CD14-positive monocyte (primary cell): ENCODE measurements at regions not wholly inside any gene's neighbourhood (a gene's known extent, or its start where the extent isn't known, plus 50 kb on each side); places are given as distances from the start of the nearest gene placed in this dataset.

Experiments
- DNase-seq, 3 donors: peaks; one replicate each; pipeline ENCODE4 v3.0.0-alpha.2; 2011 to 2022
- H2AFZ ChIP-seq: 2 replicates; pipeline ENCODE4 v1.6.0; 2012; ENCODE audit warnings: mild to moderate bottlenecking, low read depth, low read length, inconsistent platforms; ENCODE audit not compliant: insufficient read depth, poor library complexity, severe bottlenecking
- H3K27ac ChIP-seq, 2 donors: 1 replicate in 1 of 2; 2 replicates in 1 of 2; pipeline ENCODE4 v1.5.1; 2012 to 2013; ENCODE audit warnings: low read length in 2 of 2, control low read depth in 1 of 2, inconsistent platforms in 1 of 2, low read depth in 1 of 2, mild to moderate bottlenecking in 1 of 2
- H3K27me3 ChIP-seq, 2 donors: one replicate each; pipeline versions ENCODE4 v1.6.0 to v1.6.1; 2011 to 2013; ENCODE audit warnings: low read length in 2 of 2; ENCODE audit not compliant: control insufficient read depth in 2 of 2, insufficient read depth in 2 of 2
- H3K36me3 ChIP-seq, 2 donors: replicated peaks in 1 of 2; 1 replicate in 1 of 2; 2 replicates in 1 of 2; pipeline versions ENCODE4 v1.5.1 to v1.6.1; 2012 to 2013; ENCODE audit warnings: low read length in 2 of 2, control low read depth in 1 of 2, inconsistent platforms in 1 of 2, mild to moderate bottlenecking in 1 of 2; ENCODE audit not compliant: insufficient read depth in 2 of 2, control insufficient read depth in 1 of 2
- H3K4me1 ChIP-seq, 2 donors: 1 replicate in 1 of 2; 2 replicates in 1 of 2; pipeline versions ENCODE4 v1.5.1 to v1.6.1; 2012 to 2013; ENCODE audit warnings: low read length in 2 of 2, control low read depth in 1 of 2, inconsistent platforms in 1 of 2, mild to moderate bottlenecking in 1 of 2, moderate library complexity in 1 of 2; ENCODE audit not compliant: insufficient read depth in 2 of 2, control insufficient read depth in 1 of 2
- H3K4me2 ChIP-seq: replicated peaks from 2 replicates; pipeline ENCODE3; 2012; ENCODE audit warnings: low read length, moderate library complexity, mild to moderate bottlenecking; ENCODE audit not compliant: poor library complexity, severe bottlenecking; ENCODE audit errors: extremely low read depth
- H3K4me3 ChIP-seq, 3 experiments: fragments of 200-600 bp in 1 of 3; sonication (generic) in 1 of 3; replicated peaks in 1 of 3; 1 replicate in 2 of 3; 2 replicates in 1 of 3; pipeline ENCODE4 v1.5.1; 2011 to 2013; ENCODE audit warnings: low read length in 3 of 3, mild to moderate bottlenecking in 3 of 3, control low read depth in 2 of 3, low read depth in 2 of 3, inconsistent platforms in 1 of 3, moderate library complexity in 1 of 3
- H3K79me2 ChIP-seq: 2 replicates; pipeline ENCODE4 v1.6.0; 2012; ENCODE audit warnings: mild to moderate bottlenecking, control low read depth, inconsistent platforms, low read length, moderate library complexity; ENCODE audit not compliant: insufficient read depth
- H3K9ac ChIP-seq: 2 replicates; pipeline ENCODE4 v1.6.0; 2017; ENCODE audit warnings: low read length, mild to moderate bottlenecking; ENCODE audit not compliant: insufficient read depth, poor library complexity, severe bottlenecking
- H3K9me3 ChIP-seq, 2 donors: replicated peaks in 1 of 2; 1 replicate in 1 of 2; 2 replicates in 1 of 2; pipeline versions ENCODE4 v1.5.1 to v1.6.1; 2012 to 2013; ENCODE audit warnings: low read length in 2 of 2, control low read depth in 1 of 2; ENCODE audit not compliant: control insufficient read depth in 1 of 2, insufficient read depth in 1 of 2
- H4K20me1 ChIP-seq: 2 replicates; pipeline ENCODE4 v1.6.0; 2012; ENCODE audit warnings: mild to moderate bottlenecking, low read length, control low read depth, moderate library complexity; ENCODE audit not compliant: insufficient read depth
- H3K27ac Mint-ChIP-seq, 7 donors: one replicate each; pipeline ENCODE4 v1.8.0; 2020; ENCODE audit warnings: mild to moderate bottlenecking in 7 of 7, mixed read lengths in 7 of 7, moderate library complexity in 6 of 7, inconsistent platforms in 2 of 7
- H3K27me3 Mint-ChIP-seq, 3 donors: one replicate each; pipeline ENCODE4 v1.8.0; 2021 to 2022; ENCODE audit warnings: low read depth in 3 of 3, mild to moderate bottlenecking in 3 of 3, mixed read lengths in 3 of 3, moderate library complexity in 3 of 3, inconsistent platforms in 1 of 3
- H3K36me3 Mint-ChIP-seq, 2 donors: one replicate each; pipeline ENCODE4 v1.8.0; 2020; ENCODE audit warnings: mixed read lengths in 2 of 2, inconsistent platforms in 1 of 2, mild to moderate bottlenecking in 1 of 2
- H3K4me1 Mint-ChIP-seq: one replicate; pipeline ENCODE4 v1.8.0; 2020; ENCODE audit warnings: mild to moderate bottlenecking, mixed read lengths
- H3K4me3 Mint-ChIP-seq, 2 donors: one replicate each; pipeline ENCODE4 v1.8.0; 2020; ENCODE audit warnings: mild to moderate bottlenecking in 2 of 2, mixed read lengths in 2 of 2, moderate library complexity in 1 of 2
- H3K9me3 Mint-ChIP-seq, 7 donors: one replicate each; pipeline ENCODE4 v1.8.0; 2020 to 2022; ENCODE audit warnings: mixed read lengths in 7 of 7, mild to moderate bottlenecking in 6 of 7, moderate library complexity in 6 of 7, inconsistent platforms in 2 of 7
- WGBS: methylation state at CpG from one replicate; pipeline ENCODE4 v1.1.5; 2013; ENCODE audit warnings: missing lambda C conversion rate; ENCODE audit not compliant: insufficient coverage; 5-methylcytosine and 5-hydroxymethylcytosine counted together
- intact Hi-C, 2 donors: fragments of 100-400 bp; cut with micrococcal nuclease; formaldehyde crosslinking; loops; one replicate each; pipeline versions ENCODE4 v1.15.0 to v1.15.1; 2023
- TF ChIP-seq, protein P1 (sequence below): fragments of 200-600 bp; IDR thresholded peaks from one replicate; pipeline ENCODE4 v1.8.0; 2022; ENCODE audit warnings: antibody characterized with exemption, mild to moderate bottlenecking

GRCh38 chr20:50364542-50364941, 145.6 kb upstream of the PTPN1 start:
- peaks cover 0 to 3% of the 10 kb centered on the region in 2 donors for H3K9me3 ChIP-seq

GRCh38 chr20:50366270-50367103, 143.7 kb upstream of the PTPN1 start:
- Mint-ChIP-seq H3K4me3 (peak overlapping the region in 1 of 2 donors; percentile 51), H3K27ac (peak overlapping the region in 6 of 7 donors; percentile 29 to 86 (median 64))
- TF ChIP-seq, protein P1, sequence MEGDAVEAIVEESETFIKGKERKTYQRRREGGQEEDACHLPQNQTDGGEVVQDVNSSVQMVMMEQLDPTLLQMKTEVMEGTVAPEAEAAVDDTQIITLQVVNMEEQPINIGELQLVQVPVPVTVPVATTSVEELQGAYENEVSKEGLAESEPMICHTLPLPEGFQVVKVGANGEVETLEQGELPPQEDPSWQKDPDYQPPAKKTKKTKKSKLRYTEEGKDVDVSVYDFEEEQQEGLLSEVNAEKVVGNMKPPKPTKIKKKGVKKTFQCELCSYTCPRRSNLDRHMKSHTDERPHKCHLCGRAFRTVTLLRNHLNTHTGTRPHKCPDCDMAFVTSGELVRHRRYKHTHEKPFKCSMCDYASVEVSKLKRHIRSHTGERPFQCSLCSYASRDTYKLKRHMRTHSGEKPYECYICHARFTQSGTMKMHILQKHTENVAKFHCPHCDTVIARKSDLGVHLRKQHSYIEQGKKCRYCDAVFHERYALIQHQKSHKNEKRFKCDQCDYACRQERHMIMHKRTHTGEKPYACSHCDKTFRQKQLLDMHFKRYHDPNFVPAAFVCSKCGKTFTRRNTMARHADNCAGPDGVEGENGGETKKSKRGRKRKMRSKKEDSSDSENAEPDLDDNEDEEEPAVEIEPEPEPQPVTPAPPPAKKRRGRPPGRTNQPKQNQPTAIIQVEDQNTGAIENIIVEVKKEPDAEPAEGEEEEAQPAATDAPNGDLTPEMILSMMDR, result no peak

More at GRCh38 chr20:50364542-50364941, 145.6 kb upstream of the PTPN1 start:
- no peak overlapping the region for H3K9ac ChIP-seq
- H4K20me1 ChIP-seq, result no peaks in the 10 kb centered on the region
- H3K27ac Mint-ChIP-seq, result no peak overlapping the region
- TF ChIP-seq, protein P1, result no peak
- intact Hi-C loops, result no loop called here
- no peaks in the 10 kb centered on the region for H3K27me3 ChIP-seq
- peaks cover 0 to 2% of the 10 kb centered on the region in 2 donors for H3K36me3 Mint-ChIP-seq
- peaks cover 21% of the 10 kb centered on the region for H3K4me1 Mint-ChIP-seq
- H3K4me3 Mint-ChIP-seq, result no peak overlapping the region
- peaks cover 0 to 5% (median 2%) of the 10 kb centered on the region in 3 donors for H3K27me3 Mint-ChIP-seq
- peaks cover 0 to 6% (median 0%) of the 10 kb centered on the region in 7 donors for H3K9me3 Mint-ChIP-seq
- DNase-seq, result no peak
- H3K4me1 ChIP-seq, result peaks cover 9 to 16% of the 10 kb centered on the region in 2 donors
- no peak overlapping the region for H2AFZ ChIP-seq
- H3K27ac ChIP-seq, result no peak overlapping the region
- H3K36me3 ChIP-seq, result no peaks in the 10 kb centered on the region
- no CpG with 5 or more reads among the region's 6 CpGs for WGBS
- no peak overlapping the region for H3K4me3 ChIP-seq
- no peaks in the 10 kb centered on the region for H3K79me2 ChIP-seq
- no peak overlapping the region for H3K4me2 ChIP-seq

More at GRCh38 chr20:50366270-50367103, 143.7 kb upstream of the PTPN1 start:
- peaks cover 0 to 11% (median 3%) of the 10 kb centered on the region in 3 donors for H3K27me3 Mint-ChIP-seq
- no peaks in the 10 kb centered on the region for H3K27me3 ChIP-seq
- H3K9me3 ChIP-seq, result peaks cover 0 to 3% of the 10 kb centered on the region in 2 donors
- 0% methylated on average over 1 of the region's 7 CpGs for WGBS
- H2AFZ ChIP-seq, result no peak overlapping the region
- H3K36me3 ChIP-seq, result no peaks in the 10 kb centered on the region
- H3K79me2 ChIP-seq, result no peaks in the 10 kb centered on the region
- H3K9me3 Mint-ChIP-seq, result peaks cover 0 to 6% (median 0%) of the 10 kb centered on the region in 7 donors
- H3K4me1 ChIP-seq, result peaks cover 9 to 16% of the 10 kb centered on the region in 2 donors
- peak overlapping the region in 1 of 3 experiments; percentile 44 for H3K4me3 ChIP-seq
- intact Hi-C loops, result no loop called here
- no peak overlapping the region for H3K9ac ChIP-seq
- peaks cover 20% of the 10 kb centered on the region for H3K4me1 Mint-ChIP-seq
- peak overlapping the region; percentile 49 for H3K4me2 ChIP-seq
- H3K36me3 Mint-ChIP-seq, result peaks cover 0 to 2% of the 10 kb centered on the region in 2 donors
- no peaks in the 10 kb centered on the region for H4K20me1 ChIP-seq
- H3K27ac ChIP-seq, result no peak overlapping the region
- DNase-seq, result peak; percentile 55 to 65 (median 58)
